ENCODE measurements at regions not wholly inside any gene's neighbourhood (a gene's known extent, or its start where the extent isn't known, plus 50 kb on each side); places are given as distances from the start of the nearest gene placed in this dataset.

GRCh38 chr1:56394298-56394697 is 185.1 kb downstream of the PLPP3 start:
- no peak for DNase-seq (ENCODE audit: low read depth in 2 of 2)

GRCh38 chr1:56390934-56391731 is 188.2 kb downstream of the PLPP3 start:
- no peak for DNase-seq (ENCODE audit: low read depth in 2 of 2)

- DNase-seq (ENCODE audit: low read depth in 2 of 2), result no peak
These were observed 189.0 kb downstream of the PLPP3 start for GRCh38 chr1:56390232-56390867.

GRCh38 chr1:56389813-56390212 is 189.6 kb downstream of the PLPP3 start:
- no peak for DNase-seq (ENCODE audit: low read depth in 2 of 2)

- no peak for DNase-seq (ENCODE audit: low read depth in 2 of 2)
These were observed 192.2 kb downstream of the PLPP3 start for GRCh38 chr1:56387071-56387740.

GRCh38 chr1:56385314-56385713 is 194.0 kb downstream of the PLPP3 start:
- DNase-seq (ENCODE audit: low read depth in 2 of 2), result no peak

GRCh38 chr1:56382929-56383328 is 196.4 kb downstream of the PLPP3 start:
- no peak for DNase-seq (ENCODE audit: low read depth in 2 of 2)

- DNase-seq (ENCODE audit: low read depth in 2 of 2), result no peak
These were observed 198.8 kb downstream of the PLPP3 start for GRCh38 chr1:56380531-56380930.

- DNase-seq (ENCODE audit: low read depth in 2 of 2), result no peak
These were observed 200.9 kb downstream of the PLPP3 start for GRCh38 chr1:56378341-56379070.

GRCh38 chr1:56377431-56377830 is 201.9 kb downstream of the PLPP3 start:
- no peak for DNase-seq (ENCODE audit: low read depth in 2 of 2)

GRCh38 chr1:56376188-56376984 is 203.0 kb downstream of the PLPP3 start:
- no peak for DNase-seq (ENCODE audit: low read depth in 2 of 2)

GRCh38 chr1:56375326-56375804 is 204.0 kb downstream of the PLPP3 start:
- no peak for DNase-seq (ENCODE audit: low read depth in 2 of 2)

- DNase-seq (ENCODE audit: low read depth in 2 of 2), result no peak
These were observed 205.1 kb downstream of the PLPP3 start for GRCh38 chr1:56374026-56374974.

- DNase-seq (ENCODE audit: low read depth in 2 of 2), result no peak
These were observed 208.8 kb downstream of the PLPP3 start for GRCh38 chr1:56370513-56370912.

GRCh38 chr1:56363007-56363770 is 216.2 kb downstream of the PLPP3 start:
- no peak for DNase-seq (ENCODE audit: low read depth in 2 of 2)

GRCh38 chr1:56360021-56360420 is 219.3 kb downstream of the PLPP3 start:
- DNase-seq (ENCODE audit: low read depth in 2 of 2), result no peak

- no peak for DNase-seq (ENCODE audit: low read depth in 2 of 2)
These were observed 220.3 kb downstream of the PLPP3 start for GRCh38 chr1:56359056-56359455.

- no peak for DNase-seq (ENCODE audit: low read depth in 2 of 2)
These were observed 221.3 kb downstream of the PLPP3 start for GRCh38 chr1:56357927-56358690.
